H1 (cell line): ENCODE measurements at regions not wholly inside any gene's neighbourhood (a gene's known extent, or its start where the extent isn't known, plus 50 kb on each side); places are given as distances from the start of the nearest gene placed in this dataset.

Experiments
- CTCF ChIA-PET: fragments of 300-600 bp; sonication (Branson Sonifier 250); formaldehyde crosslinking; loops from one replicate; lab custom pipeline; 2021; ENCODE audit not compliant: partially characterized antibody; lab: Charles Lee
- POLR2A ChIA-PET: fragments of 300-600 bp; sonication (Branson Sonifier 250); formaldehyde crosslinking; loops from one replicate; lab custom pipeline; 2021; ENCODE audit warnings: inconsistent platforms; ENCODE audit not compliant: partially characterized antibody; lab: Charles Lee
- DNase-seq, 2 experiments: peaks; one replicate each; pipeline versions ENCODE4 v3.0.0 to v3.0.0-alpha.2; 2010 to 2022; ENCODE audit warnings: low spot score in 2 of 2, low read depth in 1 of 2, mixed read lengths in 1 of 2
- FAIRE-seq: peaks from 2 replicates; lab custom pipeline; 2011; peaks lifted over from hg19 to GRCh38; lab: Jason Lieb, UNC
- H2AFZ ChIP-seq: 2 replicates; pipeline ENCODE4 v1.8.1; 2012; ENCODE audit warnings: low read length, inconsistent platforms
- H2AK5ac ChIP-seq: 2 replicates; pipeline ENCODE4 v1.6.1; 2013; ENCODE audit warnings: low read depth, low read length
- H2BK120ac ChIP-seq: replicated peaks from 2 replicates; pipeline ENCODE3; 2013; ENCODE audit warnings: low read depth, low read length, inconsistent platforms
- H2BK12ac ChIP-seq: 2 replicates; pipeline ENCODE4 v1.6.1; 2013; ENCODE audit warnings: low read depth, low read length
- H2BK15ac ChIP-seq: 2 replicates; pipeline ENCODE4 v1.6.1; 2013; ENCODE audit warnings: low read length
- H2BK20ac ChIP-seq: 2 replicates; pipeline ENCODE4 v1.6.1; 2013; ENCODE audit warnings: low read length
- H2BK5ac ChIP-seq: 2 replicates; pipeline ENCODE4 v1.6.1; 2013; ENCODE audit warnings: low read depth, low read length
- H3K14ac ChIP-seq: 2 replicates; pipeline ENCODE4 v1.6.1; 2013; ENCODE audit warnings: inconsistent platforms; ENCODE audit not compliant: insufficient read length
- H3K18ac ChIP-seq: 2 replicates; pipeline ENCODE4 v1.6.1; 2013; ENCODE audit warnings: low read length; ENCODE audit errors: extremely low read depth
- H3K23ac ChIP-seq: 2 replicates; pipeline ENCODE4 v1.6.1; 2013; ENCODE audit warnings: inconsistent platforms; ENCODE audit not compliant: insufficient read length
- H3K23me2 ChIP-seq: 2 replicates; pipeline ENCODE4 v1.6.1; 2013; ENCODE audit warnings: low read depth, low read length
- H3K27ac ChIP-seq: 2 replicates; pipeline ENCODE4 v1.6.1; 2011; ENCODE audit warnings: low read depth, low read length, inconsistent platforms
- H3K27me3 ChIP-seq, 4 experiments: replicated peaks in 1 of 4; 1 replicate in 1 of 4; 2 replicates in 3 of 4; pipeline versions ENCODE4 v1.6.1 to v1.8.1; 2011 to 2013; ENCODE audit warnings: low read length in 3 of 4, mild to moderate bottlenecking in 3 of 4, inconsistent platforms in 2 of 4, mixed read lengths in 2 of 4, moderate library complexity in 1 of 4; ENCODE audit not compliant: control insufficient read depth in 3 of 4, insufficient read depth in 3 of 4; ENCODE audit errors: extremely low read depth in 1 of 4
- H3K36me3 ChIP-seq, 4 experiments: 2 replicates each; pipeline versions ENCODE4 v1.6.1 to v1.8.1; 2011 to 2013; ENCODE audit warnings: mild to moderate bottlenecking in 4 of 4, low read length in 3 of 4, moderate library complexity in 2 of 4, control low read depth in 1 of 4, inconsistent platforms in 1 of 4; ENCODE audit not compliant: insufficient read depth in 4 of 4, control insufficient read depth in 2 of 4
- H3K4ac ChIP-seq: replicated peaks from 2 replicates; pipeline ENCODE3; 2013; ENCODE audit warnings: low read length, low read depth, mixed read lengths, inconsistent platforms; ENCODE audit not compliant: insufficient read length
- H3K4me1 ChIP-seq, 4 experiments: replicated peaks in 1 of 4; 1 replicate in 1 of 4; 2 replicates in 3 of 4; pipeline versions ENCODE4 v1.6.1 to v1.8.1; 2011 to 2013; ENCODE audit warnings: low read length in 3 of 4, inconsistent platforms in 2 of 4, mixed read lengths in 1 of 4; ENCODE audit not compliant: insufficient read depth in 4 of 4, control insufficient read depth in 3 of 4
- H3K4me2 ChIP-seq, 2 experiments: 2 replicates each; pipeline versions ENCODE4 v1.6.1 to v1.8.1; 2011 to 2013; ENCODE audit warnings: low read depth in 2 of 2, low read length in 2 of 2, control low read depth in 1 of 2, inconsistent platforms in 1 of 2, mild to moderate bottlenecking in 1 of 2; ENCODE audit not compliant: insufficient read depth in 1 of 2
- H3K4me3 ChIP-seq, 4 experiments: fragments of 200-600, 300-600 bp in 1 of 4; sonication (generic), shearing (Covaris generic), sonication (Bioruptor Twin) in 1 of 4; 2 replicates each; pipeline versions ENCODE4 v1.5.1 to v1.8.1; 2011 to 2016; ENCODE audit warnings: low read length in 4 of 4, low read depth in 3 of 4, control low read depth in 2 of 4, inconsistent platforms in 2 of 4, mild to moderate bottlenecking in 2 of 4, mixed read lengths in 1 of 4, moderate library complexity in 1 of 4; ENCODE audit not compliant: insufficient read depth in 2 of 4; ENCODE audit errors: extremely low read depth in 1 of 4
- H3K56ac ChIP-seq: replicated peaks from 2 replicates; pipeline ENCODE3; 2013; ENCODE audit warnings: low read depth, mild to moderate bottlenecking, mixed read lengths, low read length, inconsistent platforms; ENCODE audit not compliant: insufficient read length
- H3K79me1 ChIP-seq: 2 replicates; pipeline ENCODE4 v1.6.1; 2013; ENCODE audit warnings: low read depth, low read length, control low read depth
- H3K79me2 ChIP-seq, 2 experiments: 2 replicates each; pipeline versions ENCODE4 v1.6.1 to v1.8.1; 2012 to 2013; ENCODE audit warnings: low read length in 2 of 2, mild to moderate bottlenecking in 2 of 2, inconsistent platforms in 1 of 2; ENCODE audit not compliant: insufficient read depth in 2 of 2, control insufficient read depth in 1 of 2
- H3K9ac ChIP-seq, 4 experiments: replicated peaks in 1 of 4; 1 replicate in 1 of 4; 2 replicates in 3 of 4; pipeline versions ENCODE4 v1.6.1 to v1.8.1; 2011 to 2013; ENCODE audit warnings: low read depth in 3 of 4, low read length in 3 of 4, control low read depth in 2 of 4, mild to moderate bottlenecking in 2 of 4, moderate library complexity in 2 of 4, inconsistent platforms in 1 of 4; ENCODE audit errors: extremely low read depth in 1 of 4
- H3K9me3 ChIP-seq, 2 experiments: 2 replicates each; pipeline versions ENCODE4 v1.6.1 to v1.8.1; 2012 to 2013; ENCODE audit warnings: mild to moderate bottlenecking in 2 of 2, moderate library complexity in 2 of 2, control low read depth in 1 of 2, inconsistent platforms in 1 of 2, low read depth in 1 of 2, low read length in 1 of 2, mixed read lengths in 1 of 2; ENCODE audit not compliant: insufficient read depth in 2 of 2
- H4K20me1 ChIP-seq, 2 experiments: replicated peaks in 1 of 2; 2 replicates each; pipeline versions ENCODE3 to v1.8.1; 2011 to 2013; ENCODE audit warnings: inconsistent platforms in 2 of 2, low read length in 2 of 2, mild to moderate bottlenecking in 1 of 2; ENCODE audit not compliant: insufficient read depth in 2 of 2, control insufficient read depth in 1 of 2
- H4K5ac ChIP-seq: 2 replicates; pipeline ENCODE4 v1.6.1; 2013; ENCODE audit warnings: low read length, low read depth, mixed read lengths, inconsistent platforms; ENCODE audit not compliant: insufficient read length
- H4K8ac ChIP-seq: 2 replicates; pipeline ENCODE4 v1.8.0; 2013; ENCODE audit warnings: mild to moderate bottlenecking, moderate library complexity, low read length, inconsistent platforms; ENCODE audit not compliant: insufficient read depth; ENCODE audit errors: extremely low read depth
- H4K91ac ChIP-seq: replicated peaks from 2 replicates; pipeline ENCODE3; 2013; ENCODE audit warnings: low read length, mixed read lengths, inconsistent platforms; ENCODE audit not compliant: insufficient read length
- SP2 ChIP-seq: IDR thresholded peaks from 2 replicates; pipeline ENCODE4 v1.6.1; 2012; ENCODE audit warnings: mild to moderate bottlenecking, low read length, inconsistent platforms
- WGBS, 2 experiments: shearing (Covaris generic) in 1 of 2; methylation state at CpG; one replicate each; pipeline versions ENCODE4 v1.1.6 to v1.1.7; 2013 to 2015; ENCODE audit warnings: low lambda C conversion rate in 2 of 2, mixed read lengths in 2 of 2, inconsistent platforms in 1 of 2, low coverage in 1 of 2, missing lambda C conversion rate in 1 of 2; ENCODE audit not compliant: insufficient replicate concordance in 2 of 2, insufficient coverage in 1 of 2, insufficient read length in 1 of 2; ENCODE audit errors: extremely low coverage in 1 of 2, missing lambda C conversion rate in 1 of 2; 5-methylcytosine and 5-hydroxymethylcytosine counted together
- TF ChIP-seq, protein P1 (sequence below), 3 experiments: IDR thresholded peaks; 1 replicate in 2 of 3; 2 replicates in 1 of 3; pipeline versions ENCODE4 v1.5.1 to v1.6.1; 2011; ENCODE audit warnings: low read length in 3 of 3, mild to moderate bottlenecking in 3 of 3, inconsistent platforms in 2 of 3, low read depth in 1 of 3, moderate library complexity in 1 of 3; ENCODE audit not compliant: insufficient read depth in 1 of 3; ENCODE audit errors: control extremely low read depth in 1 of 3

DNA sequence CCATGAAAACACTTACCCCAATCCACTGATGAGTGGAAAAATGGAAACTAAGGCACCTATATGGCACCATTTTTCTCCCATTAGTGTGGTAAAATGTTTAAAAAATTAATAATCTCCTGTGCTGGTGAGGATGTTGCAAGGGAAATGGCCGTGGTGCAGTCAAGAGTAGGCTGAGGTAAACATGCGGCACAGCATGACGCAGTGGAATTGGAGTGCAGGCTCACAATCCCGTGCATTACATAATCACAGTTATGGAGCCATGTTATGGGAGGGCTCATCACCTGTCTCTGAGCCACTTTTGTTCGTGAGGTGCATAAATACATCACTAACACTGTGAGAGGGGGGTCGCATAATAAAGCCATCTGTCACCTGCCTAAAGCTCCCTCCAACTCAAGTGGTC lies 164.4 kb upstream of the XYLT1 start:
- ChIA-PET CTCF (interaction anchor here (2.0 kb wide), 1 partner anchor 56 kb away, joined by 7 read pairs; no protein-coding TSS in a partner anchor), POLR2A (no interaction called here)
- no peaks in the 10 kb centered on the region for H4K20me1 ChIP-seq
- no peaks in the 10 kb centered on the region for H3K27me3 ChIP-seq
- no peak overlapping the region for H2AFZ ChIP-seq
- no peak overlapping the region for H3K56ac ChIP-seq
- no peak overlapping the region for H4K8ac ChIP-seq
- H2AK5ac ChIP-seq, result no peak overlapping the region
- H3K4ac ChIP-seq, result no peak overlapping the region
- no peak overlapping the region for H3K23ac ChIP-seq
- H3K23me2 ChIP-seq, result no peaks in the 10 kb centered on the region
- H3K79me2 ChIP-seq, result no peaks in the 10 kb centered on the region
- H3K79me1 ChIP-seq, result no peaks in the 10 kb centered on the region
- H3K27ac ChIP-seq, result no peak overlapping the region
- no peak overlapping the region for H3K4me3 ChIP-seq
- WGBS, 2 experiments, result 87% methylated on average over 6 of the region's 6 CpGs; no CpG with 5 or more reads in 1 of the 2 experiments
- TF ChIP-seq, protein P1, sequence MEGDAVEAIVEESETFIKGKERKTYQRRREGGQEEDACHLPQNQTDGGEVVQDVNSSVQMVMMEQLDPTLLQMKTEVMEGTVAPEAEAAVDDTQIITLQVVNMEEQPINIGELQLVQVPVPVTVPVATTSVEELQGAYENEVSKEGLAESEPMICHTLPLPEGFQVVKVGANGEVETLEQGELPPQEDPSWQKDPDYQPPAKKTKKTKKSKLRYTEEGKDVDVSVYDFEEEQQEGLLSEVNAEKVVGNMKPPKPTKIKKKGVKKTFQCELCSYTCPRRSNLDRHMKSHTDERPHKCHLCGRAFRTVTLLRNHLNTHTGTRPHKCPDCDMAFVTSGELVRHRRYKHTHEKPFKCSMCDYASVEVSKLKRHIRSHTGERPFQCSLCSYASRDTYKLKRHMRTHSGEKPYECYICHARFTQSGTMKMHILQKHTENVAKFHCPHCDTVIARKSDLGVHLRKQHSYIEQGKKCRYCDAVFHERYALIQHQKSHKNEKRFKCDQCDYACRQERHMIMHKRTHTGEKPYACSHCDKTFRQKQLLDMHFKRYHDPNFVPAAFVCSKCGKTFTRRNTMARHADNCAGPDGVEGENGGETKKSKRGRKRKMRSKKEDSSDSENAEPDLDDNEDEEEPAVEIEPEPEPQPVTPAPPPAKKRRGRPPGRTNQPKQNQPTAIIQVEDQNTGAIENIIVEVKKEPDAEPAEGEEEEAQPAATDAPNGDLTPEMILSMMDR (IDR thresholded peaks at IDR 0.05; ENCODE audit: control extremely low read depth in 1 of 3, insufficient read depth in 1 of 3, low read depth in 1 of 3, low read length in 3 of 3), result no peak
- no peak for TF ChIP-seq SP2
- no peak overlapping the region for H3K9ac ChIP-seq
- no peak overlapping the region for H2BK120ac ChIP-seq
- no peak overlapping the region for H2BK20ac ChIP-seq
- DNase-seq (no peak), FAIRE-seq (no peak)
- H2BK12ac ChIP-seq, result no peak overlapping the region
- no peak overlapping the region for H3K4me2 ChIP-seq
- H2BK5ac ChIP-seq, result no peak overlapping the region
- no peak overlapping the region for H3K18ac ChIP-seq
- peaks cover 0 to 6% (median 0%) of the 10 kb centered on the region in 4 experiments; a peak in 3 of 7 replicates for H3K4me1 ChIP-seq
- H4K5ac ChIP-seq, result no peak overlapping the region
- H4K91ac ChIP-seq, result no peak overlapping the region
- no peaks in the 10 kb centered on the region for H3K36me3 ChIP-seq
- no peak overlapping the region for H2BK15ac ChIP-seq
- no peak overlapping the region for H3K14ac ChIP-seq
- H3K9me3 ChIP-seq, result 0 out of 4 replicates have a peak, but pooled peaks cover 0 to 3% of the 10 kb centered on the region in 2 experiments
